Fibroblast of mammary gland (primary cell): ENCODE measurements at regions not wholly inside any gene's neighbourhood (a gene's known extent, or its start where the extent isn't known, plus 50 kb on each side); places are given as distances from the start of the nearest gene placed in this dataset.

ENCODE experiments used
- DNase-seq: peaks from one replicate; pipeline ENCODE4 v3.0.0-alpha.2; 2010; ENCODE audit warnings: low read depth
- H3K4me3 ChIP-seq: 2 replicates; pipeline ENCODE4 v1.5.1; 2011; ENCODE audit warnings: low read depth, mild to moderate bottlenecking, low read length, moderate library complexity; ENCODE audit not compliant: control insufficient read depth
- TF ChIP-seq, protein P1 (sequence below): conservative IDR thresholded peaks from 2 replicates; pipeline ENCODE4 v1.5.1; 2011; ENCODE audit warnings: low read depth, low read length, inconsistent platforms; ENCODE audit not compliant: control insufficient read depth, insufficient read depth

GRCh38 chr3:22118542-22118941, 367.5 kb upstream of the ZNF385D start:
- TF ChIP-seq, protein P1, sequence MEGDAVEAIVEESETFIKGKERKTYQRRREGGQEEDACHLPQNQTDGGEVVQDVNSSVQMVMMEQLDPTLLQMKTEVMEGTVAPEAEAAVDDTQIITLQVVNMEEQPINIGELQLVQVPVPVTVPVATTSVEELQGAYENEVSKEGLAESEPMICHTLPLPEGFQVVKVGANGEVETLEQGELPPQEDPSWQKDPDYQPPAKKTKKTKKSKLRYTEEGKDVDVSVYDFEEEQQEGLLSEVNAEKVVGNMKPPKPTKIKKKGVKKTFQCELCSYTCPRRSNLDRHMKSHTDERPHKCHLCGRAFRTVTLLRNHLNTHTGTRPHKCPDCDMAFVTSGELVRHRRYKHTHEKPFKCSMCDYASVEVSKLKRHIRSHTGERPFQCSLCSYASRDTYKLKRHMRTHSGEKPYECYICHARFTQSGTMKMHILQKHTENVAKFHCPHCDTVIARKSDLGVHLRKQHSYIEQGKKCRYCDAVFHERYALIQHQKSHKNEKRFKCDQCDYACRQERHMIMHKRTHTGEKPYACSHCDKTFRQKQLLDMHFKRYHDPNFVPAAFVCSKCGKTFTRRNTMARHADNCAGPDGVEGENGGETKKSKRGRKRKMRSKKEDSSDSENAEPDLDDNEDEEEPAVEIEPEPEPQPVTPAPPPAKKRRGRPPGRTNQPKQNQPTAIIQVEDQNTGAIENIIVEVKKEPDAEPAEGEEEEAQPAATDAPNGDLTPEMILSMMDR = no peak
- no peak overlapping the region for H3K4me3 ChIP-seq
- DNase-seq = no peak

DNA sequence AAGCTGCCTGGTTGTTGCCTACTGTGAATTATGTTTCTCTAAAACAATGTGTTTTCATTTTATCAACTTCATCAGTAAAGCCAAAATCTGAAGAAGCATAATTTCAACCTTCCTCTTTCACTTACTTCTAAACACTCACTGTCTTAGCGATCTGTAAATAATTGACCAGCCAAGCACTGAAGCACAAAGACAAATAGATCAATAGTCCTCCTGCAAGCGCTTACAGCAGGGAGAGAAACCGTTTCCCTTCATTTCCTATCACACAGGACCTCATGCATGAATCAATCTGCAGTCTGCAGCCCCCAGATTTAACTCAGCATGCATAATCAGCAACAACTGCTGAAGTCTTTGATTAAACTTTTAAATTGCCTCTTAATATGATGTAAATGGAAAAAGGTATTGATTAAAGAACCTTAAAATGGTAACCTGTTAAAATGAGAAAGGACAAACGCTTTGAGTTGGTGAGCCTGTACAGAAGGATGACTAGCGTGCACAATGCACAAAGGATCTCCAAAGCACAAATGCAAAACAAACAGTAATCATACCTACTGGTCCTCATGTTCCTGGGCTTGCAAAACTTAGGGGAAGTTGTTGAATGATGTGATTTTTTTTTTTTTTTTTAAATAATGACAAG, 370.2 kb upstream of the ZNF385D start:
- H3K4me3 ChIP-seq = no peak overlapping the region
- TF ChIP-seq, protein P1 = no peak
- no peak for DNase-seq

DNA sequence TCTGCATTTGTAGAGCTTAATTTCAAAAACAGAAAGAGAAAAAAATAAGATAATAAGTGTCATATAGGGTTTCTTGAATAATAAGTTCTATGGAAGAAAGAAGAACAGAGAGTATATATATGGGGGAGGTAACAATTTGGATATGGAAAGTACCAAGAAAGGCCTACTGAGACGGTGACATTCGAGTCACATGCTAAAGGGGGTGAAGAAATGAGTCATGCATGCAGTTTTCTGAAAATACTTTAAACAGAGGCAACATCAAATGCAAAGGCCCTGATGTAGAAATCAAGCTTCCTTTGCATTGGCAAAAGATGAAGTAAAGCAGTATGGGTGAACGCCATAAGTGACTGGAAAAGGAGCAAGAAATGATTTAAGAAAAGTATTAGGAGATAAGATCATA, 371.6 kb upstream of the ZNF385D start:
- DNase-seq = no peak
- no peak overlapping the region for H3K4me3 ChIP-seq
- TF ChIP-seq, protein P1 = no peak

DNA sequence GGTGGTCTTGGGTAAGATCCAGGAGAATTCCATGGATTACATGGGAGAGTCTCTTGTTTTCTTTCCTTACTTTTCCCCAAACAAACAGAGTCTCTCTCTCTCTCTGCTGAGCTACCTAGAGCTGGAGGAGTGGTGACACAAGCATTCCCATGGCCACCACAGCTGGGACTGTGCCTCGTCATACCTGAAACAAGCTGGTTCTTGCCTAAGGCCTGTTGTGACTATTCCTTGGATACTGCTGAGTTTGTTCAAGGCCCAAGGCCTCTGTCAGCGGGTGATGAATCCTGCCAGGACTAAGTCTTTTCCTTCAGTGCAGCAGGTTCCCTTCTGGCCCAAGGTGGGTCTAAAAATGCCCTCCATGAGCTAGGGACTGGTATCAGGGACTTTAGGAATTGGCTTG, 378.1 kb upstream of the ZNF385D start:
- DNase-seq = no peak
- TF ChIP-seq, protein P1 = no peak
- H3K4me3 ChIP-seq = no peak overlapping the region

- H3K4me3 ChIP-seq = no peak overlapping the region
- TF ChIP-seq, protein P1 = no peak
- DNase-seq = no peak
Measured at GRCh38 chr3:22141769-22142168, 390.8 kb upstream of the ZNF385D start.

DNA sequence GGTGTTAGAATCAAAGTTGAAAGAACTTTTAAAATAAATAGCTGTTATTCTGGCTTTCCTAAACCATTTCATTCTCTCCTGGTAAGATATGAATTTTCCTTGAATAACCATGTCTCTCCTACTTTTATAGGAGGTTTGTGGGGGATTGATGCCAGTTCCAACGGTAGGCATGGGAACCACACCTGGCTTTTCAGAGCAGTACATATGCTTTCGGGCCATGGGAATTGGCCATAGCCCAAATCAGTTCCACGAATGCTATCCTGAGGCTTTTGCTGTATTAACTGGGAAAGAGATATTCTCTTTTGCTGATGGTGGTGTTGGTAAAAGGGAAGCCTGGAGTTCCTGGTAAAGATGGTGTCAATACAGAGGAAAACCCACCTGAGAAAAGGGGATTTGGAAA, 396.2 kb upstream of the ZNF385D start:
- TF ChIP-seq, protein P1 = no peak
- DNase-seq = no peak
- H3K4me3 ChIP-seq = no peak overlapping the region

GRCh38 chr3:22156868-22157267, 405.9 kb upstream of the ZNF385D start:
- TF ChIP-seq, protein P1 = no peak
- DNase-seq = no peak
- no peak overlapping the region for H3K4me3 ChIP-seq
